MM.1S (cell line): ENCODE measurements at regions not wholly inside any gene's neighbourhood (a gene's known extent, or its start where the extent isn't known, plus 50 kb on each side); places are given as distances from the start of the nearest gene placed in this dataset.

Experiments used
- DNase-seq: peaks from one replicate; pipeline ENCODE4 v3.0.0-alpha.2; 2015
- H2AFZ ChIP-seq: fragments of 300-600 bp; sonication (generic); 2 replicates; pipeline ENCODE4 v1.6.0; 2016; ENCODE audit warnings: antibody characterized with exemption, low read length
- H3F3A ChIP-seq: fragments of 300-600 bp; sonication (generic); 2 replicates; pipeline ENCODE4 v1.6.1; 2016; ENCODE audit warnings: mild to moderate bottlenecking, antibody characterized with exemption, low read length, moderate library complexity, mixed read lengths; ENCODE audit not compliant: insufficient read depth
- H3K27ac ChIP-seq: fragments of 300-600 bp; sonication (generic); 2 replicates; pipeline ENCODE4 v1.5.1; 2016; ENCODE audit warnings: mild to moderate bottlenecking, low read length
- H3K27me3 ChIP-seq: fragments of 300-600 bp; sonication (generic); replicated peaks from 2 replicates; pipeline ENCODE4 v1.6.0; 2016; ENCODE audit warnings: low read length; ENCODE audit not compliant: insufficient read depth
- H3K36me3 ChIP-seq: fragments of 300-600 bp; sonication (generic); replicated peaks from 2 replicates; pipeline ENCODE4 v1.6.1; 2016; ENCODE audit warnings: mild to moderate bottlenecking, low read length, mixed read lengths; ENCODE audit not compliant: insufficient read depth
- H3K4me1 ChIP-seq: fragments of 300-600 bp; sonication (generic); 2 replicates; pipeline ENCODE4 v1.6.1; 2016; ENCODE audit warnings: low read length, mixed read lengths
- H3K4me2 ChIP-seq: fragments of 300-600 bp; sonication (generic); 2 replicates; pipeline ENCODE4 v1.6.0; 2016; ENCODE audit warnings: low read depth, low read length
- H3K4me3 ChIP-seq: fragments of 300-600 bp; sonication (generic); 2 replicates; pipeline ENCODE4 v1.5.1; 2016; ENCODE audit warnings: low read length, mixed read lengths
- H3K79me2 ChIP-seq: fragments of 300-600 bp; sonication (generic); 2 replicates; pipeline ENCODE4 v1.6.1; 2016; ENCODE audit warnings: mixed run types, low read length, mixed read lengths
- H3K9ac ChIP-seq: fragments of 300-600 bp; sonication (generic); 2 replicates; pipeline ENCODE4 v1.6.1; 2016; ENCODE audit warnings: low read length, mixed read lengths
- H3K9me2 ChIP-seq: fragments of 300-600 bp; sonication (generic); replicated peaks from 2 replicates; pipeline ENCODE4 v1.6.1; 2016; ENCODE audit warnings: mild to moderate bottlenecking, low read length, mixed read lengths; ENCODE audit not compliant: insufficient read depth
- H3K9me3 ChIP-seq: fragments of 300-600 bp; sonication (generic); replicated peaks from 2 replicates; pipeline ENCODE4 v1.6.1; 2016; ENCODE audit warnings: mild to moderate bottlenecking, low read length, mixed read lengths; ENCODE audit not compliant: insufficient read depth
- H4K20me1 ChIP-seq: fragments of 300-600 bp; sonication (generic); 2 replicates; pipeline ENCODE4 v1.6.1; 2016; ENCODE audit warnings: mild to moderate bottlenecking, low read length, moderate library complexity, mixed read lengths; ENCODE audit not compliant: insufficient read depth
- EZH2 ChIP-seq: fragments of 300-600 bp; sonication (generic); optimal IDR thresholded peaks from 2 replicates; pipeline ENCODE3; 2017; ENCODE audit warnings: low read depth, mild to moderate bottlenecking, antibody characterized with exemption, low read length, mixed read lengths
- EZH2phosphoT487 ChIP-seq: fragments of 300-600 bp; sonication (generic); IDR thresholded peaks from 2 replicates; pipeline ENCODE4 v1.6.1; 2018; ENCODE audit warnings: antibody characterized with exemption, low read length
- TF ChIP-seq, protein P1 (sequence below): fragments of 300-600 bp; sonication (generic); IDR thresholded peaks from 2 replicates; pipeline ENCODE4 v1.5.1; 2016; ENCODE audit warnings: antibody characterized with exemption, low read length, mixed read lengths

- Histone ChIP-seq H3F3A (peaks cover 13% of the 10 kb centered on the region; the same call in 1 of the 2 replicates), H4K20me1 (no peaks in the 10 kb centered on the region), H3K4me3 (no peak overlapping the region), H3K27ac (no peak overlapping the region; the same call in 1 of the 2 replicates), H3K36me3 (no peaks in the 10 kb centered on the region), H3K9me2 (no peaks in the 10 kb centered on the region), H3K9ac (no peak overlapping the region), H2AFZ (no peak overlapping the region), H3K27me3 (no peaks in the 10 kb centered on the region), H3K4me2 (no peak overlapping the region), H3K4me1 (peaks cover 17% of the 10 kb centered on the region), H3K79me2 (no peaks in the 10 kb centered on the region), H3K9me3 (no peaks in the 10 kb centered on the region)
- no peak for TF ChIP-seq EZH2
- TF ChIP-seq, protein P1, sequence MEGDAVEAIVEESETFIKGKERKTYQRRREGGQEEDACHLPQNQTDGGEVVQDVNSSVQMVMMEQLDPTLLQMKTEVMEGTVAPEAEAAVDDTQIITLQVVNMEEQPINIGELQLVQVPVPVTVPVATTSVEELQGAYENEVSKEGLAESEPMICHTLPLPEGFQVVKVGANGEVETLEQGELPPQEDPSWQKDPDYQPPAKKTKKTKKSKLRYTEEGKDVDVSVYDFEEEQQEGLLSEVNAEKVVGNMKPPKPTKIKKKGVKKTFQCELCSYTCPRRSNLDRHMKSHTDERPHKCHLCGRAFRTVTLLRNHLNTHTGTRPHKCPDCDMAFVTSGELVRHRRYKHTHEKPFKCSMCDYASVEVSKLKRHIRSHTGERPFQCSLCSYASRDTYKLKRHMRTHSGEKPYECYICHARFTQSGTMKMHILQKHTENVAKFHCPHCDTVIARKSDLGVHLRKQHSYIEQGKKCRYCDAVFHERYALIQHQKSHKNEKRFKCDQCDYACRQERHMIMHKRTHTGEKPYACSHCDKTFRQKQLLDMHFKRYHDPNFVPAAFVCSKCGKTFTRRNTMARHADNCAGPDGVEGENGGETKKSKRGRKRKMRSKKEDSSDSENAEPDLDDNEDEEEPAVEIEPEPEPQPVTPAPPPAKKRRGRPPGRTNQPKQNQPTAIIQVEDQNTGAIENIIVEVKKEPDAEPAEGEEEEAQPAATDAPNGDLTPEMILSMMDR = no peak
- no peak for TF ChIP-seq EZH2phosphoT487
- DNase-seq = no peak
Observed at GRCh38 chr10:8405596-8405995, 351.1 kb downstream of the GATA3 start.

GRCh38 chr10:8407501-8408021, 353.1 kb downstream of the GATA3 start:
- Histone ChIP-seq H3K79me2 (no peaks in the 10 kb centered on the region), H4K20me1 (no peaks in the 10 kb centered on the region), H3K9me2 (no peaks in the 10 kb centered on the region), H3K4me3 (no peak overlapping the region), H3F3A (peaks cover 13% of the 10 kb centered on the region; the same call in 1 of the 2 replicates), H3K9me3 (no peaks in the 10 kb centered on the region), H3K9ac (no peak overlapping the region), H3K36me3 (no peaks in the 10 kb centered on the region), H2AFZ (no peak overlapping the region), H3K4me2 (no peak overlapping the region), H3K27me3 (no peaks in the 10 kb centered on the region), H3K27ac (no peak overlapping the region), H3K4me1 (peaks cover 17% of the 10 kb centered on the region)
- TF ChIP-seq EZH2phosphoT487 = no peak
- TF ChIP-seq, protein P1 = no peak
- TF ChIP-seq EZH2 = no peak
- no peak for DNase-seq

DNA sequence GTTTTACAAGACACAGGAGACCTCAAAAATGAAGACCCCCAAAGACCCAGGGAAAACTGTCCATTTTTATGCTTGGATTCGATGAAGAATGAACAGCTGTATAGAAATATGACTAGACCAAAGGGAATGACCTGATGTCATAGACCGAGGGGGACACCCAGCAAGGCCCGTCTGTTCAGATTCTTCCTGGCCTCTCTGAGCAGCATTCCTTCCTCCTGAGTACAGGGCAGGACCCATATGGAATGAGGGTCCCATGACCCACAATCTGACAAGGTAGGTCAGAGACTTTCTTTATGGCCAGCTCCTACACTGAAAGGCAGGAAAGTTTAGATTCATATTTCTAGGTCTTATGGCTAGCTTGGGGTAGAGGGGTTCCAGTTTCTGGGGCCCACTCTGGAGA, 356.0 kb downstream of the GATA3 start:
- Histone ChIP-seq H4K20me1 (no peaks in the 10 kb centered on the region), H3K9me2 (no peaks in the 10 kb centered on the region), H3K9ac (no peak overlapping the region), H3K36me3 (no peaks in the 10 kb centered on the region), H3K4me3 (no peak overlapping the region), H3K79me2 (no peaks in the 10 kb centered on the region), H3K4me2 (no peak overlapping the region), H3F3A (no peaks in the 10 kb centered on the region), H3K4me1 (no peaks in the 10 kb centered on the region), H3K27ac (no peak overlapping the region), H3K9me3 (no peaks in the 10 kb centered on the region), H3K27me3 (no peaks in the 10 kb centered on the region), H2AFZ (no peak overlapping the region)
- TF ChIP-seq EZH2 (no peak), EZH2phosphoT487 (no peak)
- TF ChIP-seq, protein P1 = no peak
- no peak for DNase-seq
